Heart right ventricle (tissue), 16 donors: ENCODE measurements at regions not wholly inside any gene's neighbourhood (a gene's known extent, or its start where the extent isn't known, plus 50 kb on each side); places are given as distances from the start of the nearest gene placed in this dataset.

Experiments used
- ATAC-seq, 8 donors: fragments of 200-7000 bp; cut with Tn5 transposase; one replicate each; pipeline ENCODE4 v1.9.1; 2020; ENCODE audit warnings: mild to moderate bottlenecking in 8 of 8, moderate library complexity in 8 of 8, moderate number of reproducible peaks in 1 of 8
- DNase-seq, 2 donors: peaks; one replicate each; pipeline ENCODE4 v3.0.0-alpha.2; 2020
- H3K27ac ChIP-seq, 10 donors: fragments of 200-600 bp; sonication (generic) in 2 of 10; one replicate each; pipeline versions ENCODE4 v1.5.0 to v1.8.0; 2020 to 2022; ENCODE audit warnings: mild to moderate bottlenecking in 3 of 10
- H3K27me3 ChIP-seq, 7 donors: fragments of 200-600 bp; one replicate each; pipeline ENCODE4 v1.8.0; 2021 to 2022; ENCODE audit warnings: mild to moderate bottlenecking in 2 of 7
- H3K36me3 ChIP-seq, 9 donors: fragments of 200-600 bp; sonication (generic) in 1 of 9; one replicate each; pipeline versions ENCODE4 v1.5.0 to v1.8.0; 2020 to 2022; ENCODE audit warnings: mild to moderate bottlenecking in 2 of 9
- H3K4me1 ChIP-seq, 9 donors: fragments of 200-600 bp; sonication (generic) in 1 of 9; one replicate each; pipeline versions ENCODE4 v1.5.0 to v1.8.0; 2020 to 2022; ENCODE audit warnings: mild to moderate bottlenecking in 4 of 9
- H3K4me3 ChIP-seq, 10 donors: fragments of 200-600 bp; sonication (generic) in 2 of 10; one replicate each; pipeline versions ENCODE4 v1.5.0 to v1.8.0; 2020 to 2022; ENCODE audit warnings: mild to moderate bottlenecking in 7 of 10, moderate library complexity in 2 of 10
- H3K9me3 ChIP-seq, 11 donors: fragments of 200-600 bp in 10 of 11; sonication (generic) in 2 of 11; one replicate each; pipeline versions ENCODE4 v1.5.0 to v1.8.0; 2013 to 2022; ENCODE audit warnings: mild to moderate bottlenecking in 2 of 11, control low read depth in 1 of 11, moderate library complexity in 1 of 11
- CTCF ChIP-seq, 9 donors: fragments of 200-600 bp; sonication (generic) in 2 of 9; IDR thresholded peaks; one replicate each; pipeline versions ENCODE4 v1.5.0 to v1.8.0; 2021 to 2022; ENCODE audit warnings: antibody characterized with exemption in 9 of 9, mild to moderate bottlenecking in 5 of 9, moderate library complexity in 1 of 9
- WGBS, 2 donors: extraction: QIAGEN DNeasy Blood & Tissue Kit; methylation state at CpG; one replicate each; pipeline ENCODE4 v1.1.7; 2013; ENCODE audit warnings: inconsistent platforms in 1 of 2; 5-methylcytosine and 5-hydroxymethylcytosine counted together
- intact Hi-C, 10 donors: fragments of 100-400 bp; cut with DNase I; formaldehyde crosslinking; loops; one replicate each; pipeline versions ENCODE4 v1.11.1 to v1.14.2; 2022
- donor health status: Arrhythmogenic right ventricular cardiomyopathy.
- donor health status: ischemic (EF 13 %, LVEDD 7.1; RV severe dilation, severe dysfunction).
- donor health status: healthy with polysubstance abuse.
- donor health status: DM: no; HTN: yes; CAD: no.
- donor health status: DM: no; HTN: no; CAD: no.
- donor health status: ischemic (EF 25% LVEDD 6.9; RV normal size, moderate dysfunction).
- donor health status: ischemic (EF 25% LVEDD 5.7; RV mildly dilated, moderate dysfunction).
- donor health status: healthy.
- donor health status: DM: yes; HTN: yes; CAD: no.
- donor health status: Ischemic cardiomyopathy.
- donor health status: ischemic (EF 35%, LVEDD 5.7; RV mildly dilated, moderate dysfunction).
- donor health status: nonischemic (EF 11% LVEDD 7.7; RV severe dilation, severe dysfunction).
- donor health status: DM: yes; HTN: yes; CAD: no.
- donor health status: PGD.
- donor health status: ischemic (EF 29% LVEDD 5.4; RV normal size, mild dysfunction).
- donor health status: nonischemic (EF 23%, LVEDD 6.1; RV moderate dilation, normal function).

- Histone ChIP-seq H3K4me1 (peaks cover 0 to 8% (median 0%) of the 10 kb centered on the region in 9 donors), H3K27me3 (peaks cover 0 to 6% (median 0%) of the 10 kb centered on the region in 7 donors), H3K27ac (no peak overlapping the region), H3K4me3 (no peak overlapping the region), H3K36me3 (no peaks in the 10 kb centered on the region), H3K9me3 (no peaks in the 10 kb centered on the region)
- DNase-seq: no peak
- ATAC-seq: no peak
- TF ChIP-seq CTCF (IDR thresholded peaks at IDR 0.05): no peak
- 72% methylated on average over 9 of the region's 9 CpGs for WGBS, 2 donors
- intact Hi-C loops: no loop called here
Measured at GRCh38 chr7:39810204-39810642, 139.8 kb upstream of the CDK13 start.

- no peak for TF ChIP-seq CTCF (IDR thresholded peaks at IDR 0.05)
- 81 to 88% methylated on average over 4 of the region's 4 CpGs for WGBS, 2 donors
- intact Hi-C loops: no loop called here
Measured at GRCh38 chr7:39810710-39811109, 139.3 kb upstream of the CDK13 start.

GRCh38 chr7:39811161-39811614, 138.9 kb upstream of the CDK13 start:
- no peak for TF ChIP-seq CTCF (IDR thresholded peaks at IDR 0.05)
- WGBS, 2 donors: 27 to 33% methylated on average over 1 of the region's 1 CpG
- Histone ChIP-seq H3K4me3 (no peak overlapping the region), H3K27ac (no peak overlapping the region), H3K9me3 (no peaks in the 10 kb centered on the region), H3K36me3 (no peaks in the 10 kb centered on the region), H3K4me1 (peaks cover 0 to 18% (median 6%) of the 10 kb centered on the region in 9 donors), H3K27me3 (peaks cover 0 to 7% (median 0%) of the 10 kb centered on the region in 7 donors)
- ATAC-seq: no peak
- peak in 1 of 2 donors; percentile 9 for DNase-seq
- intact Hi-C loops: no loop called here

More at GRCh38 chr7:39810710-39811109, 139.3 kb upstream of the CDK13 start:
- ATAC-seq (no peak), DNase-seq (no peak)
- Histone ChIP-seq H3K27me3 (peaks cover 0 to 6% (median 0%) of the 10 kb centered on the region in 7 donors), H3K36me3 (no peaks in the 10 kb centered on the region), H3K4me1 (peaks cover 0 to 13% (median 4%) of the 10 kb centered on the region in 9 donors), H3K4me3 (no peak overlapping the region), H3K27ac (no peak overlapping the region), H3K9me3 (no peaks in the 10 kb centered on the region)

GRCh38 chr7:39816462-39817060, 133.5 kb upstream of the CDK13 start:
- ATAC-seq (peak in 1 of 8 donors; percentile 46), DNase-seq (no peak)
- Histone ChIP-seq H3K36me3 (no peaks in the 10 kb centered on the region), H3K9me3 (no peaks in the 10 kb centered on the region), H3K27me3 (peaks cover 0 to 12% (median 0%) of the 10 kb centered on the region in 7 donors), H3K4me1 (peaks cover 0 to 17% (median 11%) of the 10 kb centered on the region in 9 donors), H3K27ac (peak overlapping the region in 1 of 10 donors; percentile 48), H3K4me3 (no peak overlapping the region)
- intact Hi-C loops: no loop called here
- TF ChIP-seq CTCF (IDR thresholded peaks at IDR 0.05): no peak
- 43 to 49% methylated on average over 7 of the region's 7 CpGs for WGBS, 2 donors
